ENCODE measurements at regions not wholly inside any gene's neighbourhood (a gene's known extent, or its start where the extent isn't known, plus 50 kb on each side); places are given as distances from the start of the nearest gene placed in this dataset.

- TF ChIP-seq, protein P1, sequence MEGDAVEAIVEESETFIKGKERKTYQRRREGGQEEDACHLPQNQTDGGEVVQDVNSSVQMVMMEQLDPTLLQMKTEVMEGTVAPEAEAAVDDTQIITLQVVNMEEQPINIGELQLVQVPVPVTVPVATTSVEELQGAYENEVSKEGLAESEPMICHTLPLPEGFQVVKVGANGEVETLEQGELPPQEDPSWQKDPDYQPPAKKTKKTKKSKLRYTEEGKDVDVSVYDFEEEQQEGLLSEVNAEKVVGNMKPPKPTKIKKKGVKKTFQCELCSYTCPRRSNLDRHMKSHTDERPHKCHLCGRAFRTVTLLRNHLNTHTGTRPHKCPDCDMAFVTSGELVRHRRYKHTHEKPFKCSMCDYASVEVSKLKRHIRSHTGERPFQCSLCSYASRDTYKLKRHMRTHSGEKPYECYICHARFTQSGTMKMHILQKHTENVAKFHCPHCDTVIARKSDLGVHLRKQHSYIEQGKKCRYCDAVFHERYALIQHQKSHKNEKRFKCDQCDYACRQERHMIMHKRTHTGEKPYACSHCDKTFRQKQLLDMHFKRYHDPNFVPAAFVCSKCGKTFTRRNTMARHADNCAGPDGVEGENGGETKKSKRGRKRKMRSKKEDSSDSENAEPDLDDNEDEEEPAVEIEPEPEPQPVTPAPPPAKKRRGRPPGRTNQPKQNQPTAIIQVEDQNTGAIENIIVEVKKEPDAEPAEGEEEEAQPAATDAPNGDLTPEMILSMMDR (conservative IDR thresholded peaks at IDR 0.05; ENCODE audit: low read depth, low read length), result no peak
- TF ChIP-seq POLR2A (IDR thresholded peaks at IDR 0.05; ENCODE audit: low read depth, low read length) (no peak), CHD1 (IDR thresholded peaks at IDR 0.05; ENCODE audit: low read depth, low read length) (no peak), RAD21 (IDR thresholded peaks at IDR 0.05; ENCODE audit: low read length) (no peak), RFX5 (IDR thresholded peaks at IDR 0.05; ENCODE audit: low read depth, low read length) (no peak), MAFK (IDR thresholded peaks at IDR 0.05; ENCODE audit: low read depth, low read length) (no peak), SMC3 (IDR thresholded peaks at IDR 0.05; ENCODE audit: low read depth, low read length) (no peak), MAZ (IDR thresholded peaks at IDR 0.05; ENCODE audit: borderline replicate concordance, low read depth, low read length) (no peak), MXI1 (IDR thresholded peaks at IDR 0.05; ENCODE audit: borderline replicate concordance, low read depth, low read length) (no peak), BHLHE40 (IDR thresholded peaks at IDR 0.05; ENCODE audit: low read depth, low read length) (no peak), FOS (IDR thresholded peaks at IDR 0.05; ENCODE audit: low read depth, low read length) (no peak)
- TF ChIP-seq, protein P2, sequence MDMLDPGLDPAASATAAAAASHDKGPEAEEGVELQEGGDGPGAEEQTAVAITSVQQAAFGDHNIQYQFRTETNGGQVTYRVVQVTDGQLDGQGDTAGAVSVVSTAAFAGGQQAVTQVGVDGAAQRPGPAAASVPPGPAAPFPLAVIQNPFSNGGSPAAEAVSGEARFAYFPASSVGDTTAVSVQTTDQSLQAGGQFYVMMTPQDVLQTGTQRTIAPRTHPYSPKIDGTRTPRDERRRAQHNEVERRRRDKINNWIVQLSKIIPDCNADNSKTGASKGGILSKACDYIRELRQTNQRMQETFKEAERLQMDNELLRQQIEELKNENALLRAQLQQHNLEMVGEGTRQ (IDR thresholded peaks at IDR 0.05; ENCODE audit: low read depth, low read length), result no peak
Observed at GRCh38 chr22:48097723-48098122, 1335.3 kb downstream of the TBC1D22A start.

Data from IMR-90 (cell line).